ENCODE measurements at regions not wholly inside any gene's neighbourhood (a gene's known extent, or its start where the extent isn't known, plus 50 kb on each side); places are given as distances from the start of the nearest gene placed in this dataset.
"Not testable (repeated sequence)": the region's sequence is repeated elsewhere in the genome, so short reads cannot be mapped to it uniquely, and the experiment has no call there.

DNA sequence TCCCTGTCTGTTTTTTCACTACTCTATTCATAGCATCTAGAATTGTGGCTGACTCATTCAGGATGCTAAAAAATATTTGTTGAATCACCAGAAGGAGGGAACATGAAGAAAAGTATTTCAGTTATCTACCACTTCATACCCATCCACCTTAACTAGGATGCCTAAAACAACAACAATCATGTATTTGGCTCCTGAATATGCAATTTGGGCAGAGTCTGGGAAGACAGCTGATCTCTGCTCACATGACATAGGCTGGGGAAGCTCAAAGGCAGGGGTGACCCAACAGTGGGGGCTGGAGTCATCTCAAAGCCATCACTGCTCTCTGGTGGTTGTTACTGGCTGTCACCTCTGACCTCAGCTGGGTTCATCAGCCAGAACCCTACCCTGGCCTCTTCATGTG, 80.1 kb upstream of the RPL38 start:
- TF ChIP-seq, protein P1, sequence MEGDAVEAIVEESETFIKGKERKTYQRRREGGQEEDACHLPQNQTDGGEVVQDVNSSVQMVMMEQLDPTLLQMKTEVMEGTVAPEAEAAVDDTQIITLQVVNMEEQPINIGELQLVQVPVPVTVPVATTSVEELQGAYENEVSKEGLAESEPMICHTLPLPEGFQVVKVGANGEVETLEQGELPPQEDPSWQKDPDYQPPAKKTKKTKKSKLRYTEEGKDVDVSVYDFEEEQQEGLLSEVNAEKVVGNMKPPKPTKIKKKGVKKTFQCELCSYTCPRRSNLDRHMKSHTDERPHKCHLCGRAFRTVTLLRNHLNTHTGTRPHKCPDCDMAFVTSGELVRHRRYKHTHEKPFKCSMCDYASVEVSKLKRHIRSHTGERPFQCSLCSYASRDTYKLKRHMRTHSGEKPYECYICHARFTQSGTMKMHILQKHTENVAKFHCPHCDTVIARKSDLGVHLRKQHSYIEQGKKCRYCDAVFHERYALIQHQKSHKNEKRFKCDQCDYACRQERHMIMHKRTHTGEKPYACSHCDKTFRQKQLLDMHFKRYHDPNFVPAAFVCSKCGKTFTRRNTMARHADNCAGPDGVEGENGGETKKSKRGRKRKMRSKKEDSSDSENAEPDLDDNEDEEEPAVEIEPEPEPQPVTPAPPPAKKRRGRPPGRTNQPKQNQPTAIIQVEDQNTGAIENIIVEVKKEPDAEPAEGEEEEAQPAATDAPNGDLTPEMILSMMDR (IDR thresholded peaks at IDR 0.05; ENCODE audit: extremely low read depth, insufficient read depth, missing control alignments) = no peak
- in situ Hi-C loops (cut with MboI; ENCODE audit: low pct_unique_long_range_greater_than_20kb, low sequenced_read_pairs, unreplicated experiment) = no loop called here
- no peak for DNase-seq (ENCODE audit: low spot score)

DNA sequence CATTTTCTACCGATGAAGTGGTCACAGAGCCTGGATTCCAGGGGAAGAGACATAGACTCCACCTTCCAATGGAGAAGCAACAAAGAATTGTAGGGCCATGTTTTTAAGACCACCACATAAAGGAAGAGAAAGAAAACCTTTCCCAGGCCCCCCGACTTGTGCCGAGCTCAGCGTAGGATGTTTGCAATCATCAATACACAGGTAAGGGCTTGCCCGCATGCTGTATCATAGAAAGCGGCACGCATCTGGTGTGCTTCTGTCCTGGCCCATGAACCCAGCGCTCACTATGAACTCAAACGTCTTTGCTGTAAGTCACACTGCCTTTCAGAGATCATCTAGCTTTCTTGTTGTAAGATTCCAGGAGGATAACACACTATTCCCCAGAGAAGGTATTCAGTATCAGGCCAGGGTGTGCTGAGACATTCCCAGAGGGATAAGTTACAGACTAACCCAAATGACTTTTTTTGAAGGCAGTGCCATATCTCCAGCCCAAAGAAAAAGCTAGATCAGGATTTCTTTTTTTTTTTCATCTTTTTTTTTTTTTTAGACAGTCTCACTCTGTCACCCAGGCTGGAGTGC, 79.5 kb upstream of the RPL38 start:
- in situ Hi-C loops (cut with MboI; ENCODE audit: low pct_unique_long_range_greater_than_20kb, low sequenced_read_pairs, unreplicated experiment) = no loop called here
- TF ChIP-seq, protein P1 (IDR thresholded peaks at IDR 0.05; ENCODE audit: extremely low read depth, insufficient read depth, missing control alignments) = no peak
- DNase-seq (ENCODE audit: low spot score) = no peak

DNA sequence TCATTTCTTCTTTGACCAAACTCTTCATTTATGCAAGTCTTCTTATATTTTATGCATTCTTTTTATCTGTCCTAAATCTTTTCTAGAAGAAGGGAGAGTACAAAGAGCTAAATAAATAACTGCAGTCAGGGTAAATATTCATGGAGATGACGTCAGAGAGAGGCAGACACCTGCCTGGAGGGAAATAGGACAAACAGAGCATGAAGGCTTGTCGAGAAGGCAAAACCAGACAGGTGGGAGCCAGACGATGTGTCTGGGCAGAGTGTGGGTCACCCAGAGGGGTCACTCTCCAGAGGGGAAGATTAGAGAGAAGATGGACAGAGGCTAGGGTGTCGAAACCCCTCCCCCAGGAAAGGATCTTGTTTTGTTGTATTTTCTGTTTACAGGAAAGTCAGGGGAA, 78.3 kb upstream of the RPL38 start:
- DNase-seq (ENCODE audit: low spot score) = no peak
- in situ Hi-C loops (cut with MboI; ENCODE audit: low pct_unique_long_range_greater_than_20kb, low sequenced_read_pairs, unreplicated experiment) = no loop called here
- TF ChIP-seq, protein P1 (IDR thresholded peaks at IDR 0.05; ENCODE audit: extremely low read depth, insufficient read depth, missing control alignments) = no peak

DNA sequence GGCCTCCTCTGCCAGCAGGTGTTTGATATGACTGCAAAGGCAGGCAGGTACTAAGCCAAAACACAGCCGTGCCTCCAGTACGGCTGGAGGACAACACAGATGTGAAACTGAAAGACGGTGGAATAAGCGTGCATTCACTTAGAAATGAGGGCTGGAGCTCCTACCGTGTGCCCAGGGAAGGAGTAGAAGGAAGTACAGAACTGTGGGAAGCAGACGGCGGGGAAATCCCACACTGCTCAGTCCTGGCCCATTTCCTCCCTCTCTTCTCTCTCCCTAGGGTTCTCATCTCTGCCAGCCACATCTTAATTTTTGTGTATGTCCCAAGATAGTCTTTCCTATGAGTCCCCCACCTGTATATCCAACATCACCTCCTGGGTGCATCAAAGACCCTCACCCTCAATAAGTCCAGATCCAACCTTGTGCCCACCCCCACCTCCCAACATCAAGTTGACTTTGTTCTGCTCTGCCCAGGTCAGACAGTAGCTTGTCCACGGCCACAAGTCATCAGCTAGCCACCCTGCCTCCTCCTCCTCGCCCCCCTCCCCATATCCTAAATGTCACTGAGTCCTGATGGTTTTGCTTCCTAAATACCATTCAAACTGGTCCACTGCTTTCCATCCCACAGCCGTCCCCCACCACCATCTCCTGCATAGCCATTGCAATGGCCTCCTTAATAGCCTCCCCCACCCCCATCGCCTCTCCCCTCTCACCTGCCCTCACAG, 77.1 kb upstream of the RPL38 start:
- DNase-seq (ENCODE audit: low spot score) = no peak
- in situ Hi-C loops (cut with MboI; ENCODE audit: low pct_unique_long_range_greater_than_20kb, low sequenced_read_pairs, unreplicated experiment) = no loop called here
- TF ChIP-seq, protein P1 (IDR thresholded peaks at IDR 0.05; ENCODE audit: extremely low read depth, insufficient read depth, missing control alignments) = no peak

DNA sequence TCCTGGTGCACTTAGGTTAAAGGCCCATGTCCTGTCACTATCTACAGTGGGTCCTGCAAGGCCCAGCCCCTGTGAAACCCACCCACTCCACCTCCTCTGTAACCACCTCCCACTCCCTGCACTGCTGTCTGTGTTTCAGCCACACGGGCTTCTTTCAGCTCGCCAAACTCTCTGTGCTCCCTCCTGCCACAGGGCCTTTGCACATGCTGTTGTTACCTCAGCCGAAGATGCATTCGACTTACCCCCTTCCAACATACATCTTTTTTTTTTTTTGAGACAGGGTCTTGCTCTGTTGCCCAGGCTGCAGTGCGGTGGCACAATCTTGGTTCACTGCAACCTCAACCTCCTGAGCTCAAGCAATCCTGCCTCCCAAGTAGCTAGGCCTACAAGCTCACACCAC, 76.5 kb upstream of the RPL38 start:
- no peak for DNase-seq (ENCODE audit: low spot score)
- in situ Hi-C loops (cut with MboI; ENCODE audit: low pct_unique_long_range_greater_than_20kb, low sequenced_read_pairs, unreplicated experiment) = no loop called here
- TF ChIP-seq, protein P1 (IDR thresholded peaks at IDR 0.05; ENCODE audit: extremely low read depth, insufficient read depth, missing control alignments) = no peak

DNA sequence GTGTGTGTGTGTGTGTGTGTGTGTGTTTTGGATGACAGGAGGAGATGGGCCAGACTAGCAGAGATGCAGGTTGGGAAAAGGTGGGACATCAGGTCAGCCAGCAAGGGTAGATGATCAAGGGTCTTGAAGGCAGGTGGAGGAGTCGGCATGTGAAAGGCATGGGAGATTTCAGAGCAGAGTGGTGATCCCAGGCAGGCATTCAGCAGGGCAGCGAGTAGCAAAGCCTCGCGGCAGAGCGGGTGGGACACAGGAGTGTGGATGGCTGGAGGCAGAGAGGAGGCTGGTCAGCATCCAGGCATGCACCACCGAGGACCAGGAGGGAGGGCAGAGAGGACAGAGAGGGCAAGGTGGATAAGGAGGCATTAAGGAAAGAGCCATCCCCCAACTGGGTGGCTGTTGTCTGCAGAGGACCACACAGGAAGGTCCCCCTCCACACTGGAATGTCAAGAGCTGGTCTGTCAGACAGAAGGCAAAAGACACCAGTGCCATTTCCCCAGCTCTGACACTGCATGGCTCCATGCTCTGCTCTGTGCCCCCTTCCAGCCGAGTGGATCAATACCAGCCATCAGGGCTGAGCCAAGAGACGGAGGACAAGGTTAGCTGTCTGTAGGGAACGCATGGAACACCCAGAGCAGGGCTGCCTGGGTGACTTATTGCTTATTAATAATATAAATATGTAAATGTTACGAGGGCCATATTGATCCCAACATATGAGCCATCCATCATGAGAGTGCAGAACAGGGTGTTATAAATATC, 74.8 kb upstream of the RPL38 start:
- in situ Hi-C loops (cut with MboI; ENCODE audit: low pct_unique_long_range_greater_than_20kb, low sequenced_read_pairs, unreplicated experiment) = no loop called here
- TF ChIP-seq, protein P1 (IDR thresholded peaks at IDR 0.05; ENCODE audit: extremely low read depth, insufficient read depth, missing control alignments) = no peak
- DNase-seq (ENCODE audit: low spot score) = no peak

DNA sequence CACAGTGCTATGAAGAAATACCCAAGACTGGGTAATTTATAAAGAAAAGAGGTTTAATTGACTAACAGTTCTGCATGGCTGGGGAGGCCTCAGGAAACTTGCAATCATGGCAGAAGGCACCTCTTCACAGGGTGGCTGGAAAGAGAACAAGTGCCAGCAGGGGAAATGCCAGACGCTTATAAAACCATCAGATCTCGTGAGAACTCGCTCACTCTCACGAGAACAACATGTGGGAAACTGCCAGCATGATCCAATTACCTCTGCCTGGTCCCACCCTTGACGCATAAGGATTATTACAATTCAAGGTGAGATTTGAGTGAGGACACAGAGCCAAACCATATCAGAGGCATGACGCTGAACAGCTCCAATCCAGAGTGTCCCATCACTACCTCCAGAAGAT, 73.7 kb upstream of the RPL38 start:
- in situ Hi-C loops (cut with MboI; ENCODE audit: low pct_unique_long_range_greater_than_20kb, low sequenced_read_pairs, unreplicated experiment); DNase-seq (ENCODE audit: low spot score): not testable (repeated sequence)

All from GM13977 (cell line).